Endothelial cell (in vitro differentiated cells): ENCODE measurements at regions not wholly inside any gene's neighbourhood (a gene's known extent, or its start where the extent isn't known, plus 50 kb on each side); places are given as distances from the start of the nearest gene placed in this dataset.

Source experiments
- DNase-seq: peaks from one replicate; pipeline ENCODE4 v3.0.0; 2021; ENCODE audit warnings: low spot score
- H3K27ac Mint-ChIP-seq: one replicate; pipeline ENCODE4 v1.8.0; 2021; ENCODE audit warnings: mixed read lengths, inconsistent platforms; ENCODE audit not compliant: unreplicated experiment
- H3K27me3 Mint-ChIP-seq: one replicate; pipeline ENCODE4 v1.8.0; 2021; ENCODE audit warnings: mild to moderate bottlenecking, moderate library complexity, mixed read lengths, inconsistent platforms; ENCODE audit not compliant: unreplicated experiment
- H3K36me3 Mint-ChIP-seq: one replicate; pipeline ENCODE4 v1.8.0; 2021; ENCODE audit warnings: mild to moderate bottlenecking, low read depth, mixed read lengths, inconsistent platforms; ENCODE audit not compliant: unreplicated experiment
- H3K4me1 Mint-ChIP-seq: one replicate; pipeline ENCODE4 v1.8.0; 2021; ENCODE audit warnings: mild to moderate bottlenecking, mixed read lengths, inconsistent platforms; ENCODE audit not compliant: unreplicated experiment
- H3K4me3 Mint-ChIP-seq: one replicate; pipeline ENCODE4 v1.8.0; 2021; ENCODE audit warnings: mild to moderate bottlenecking, mixed read lengths, inconsistent platforms; ENCODE audit not compliant: unreplicated experiment
- H3K9me3 Mint-ChIP-seq: one replicate; pipeline ENCODE4 v1.8.0; 2021; ENCODE audit warnings: mixed read lengths, inconsistent platforms; ENCODE audit not compliant: unreplicated experiment
- TF ChIP-seq, protein P1 (sequence below): fragments of 200-600 bp; sonication (generic); IDR thresholded peaks from one replicate; pipeline ENCODE4 v1.5.0; 2021; ENCODE audit warnings: antibody characterized with exemption; ENCODE audit not compliant: unreplicated experiment

DNA sequence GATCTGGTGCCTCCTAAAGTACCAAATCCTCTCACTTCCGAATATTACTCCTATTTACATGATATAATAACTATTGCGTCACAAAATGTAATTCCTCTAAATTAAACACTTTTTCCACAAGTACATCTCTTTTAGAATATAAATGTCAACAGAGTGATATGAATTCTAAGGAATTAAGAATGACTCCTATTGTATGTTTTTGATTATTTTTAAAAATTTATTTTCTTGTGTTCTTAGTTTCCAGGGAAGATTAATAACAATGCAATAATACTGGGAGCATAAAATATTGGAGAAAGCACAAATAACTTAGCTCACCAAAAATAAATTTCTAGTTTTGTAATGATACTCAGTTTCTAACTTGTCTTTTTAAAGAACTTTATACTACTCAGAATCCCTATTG, 184.9 kb downstream of the PCDH18 start:
- no peaks in the 10 kb centered on the region for H3K4me1 Mint-ChIP-seq

GRCh38 chr4:137345597-137345996, 186.7 kb downstream of the PCDH18 start:
- DNase-seq: no peak
- Mint-ChIP-seq H3K36me3 (no peaks in the 10 kb centered on the region), H3K27ac (no peak overlapping the region), H3K4me3 (no peak overlapping the region), H3K4me1 (no peaks in the 10 kb centered on the region), H3K27me3 (no peaks in the 10 kb centered on the region), H3K9me3 (no peaks in the 10 kb centered on the region)
- TF ChIP-seq, protein P1, sequence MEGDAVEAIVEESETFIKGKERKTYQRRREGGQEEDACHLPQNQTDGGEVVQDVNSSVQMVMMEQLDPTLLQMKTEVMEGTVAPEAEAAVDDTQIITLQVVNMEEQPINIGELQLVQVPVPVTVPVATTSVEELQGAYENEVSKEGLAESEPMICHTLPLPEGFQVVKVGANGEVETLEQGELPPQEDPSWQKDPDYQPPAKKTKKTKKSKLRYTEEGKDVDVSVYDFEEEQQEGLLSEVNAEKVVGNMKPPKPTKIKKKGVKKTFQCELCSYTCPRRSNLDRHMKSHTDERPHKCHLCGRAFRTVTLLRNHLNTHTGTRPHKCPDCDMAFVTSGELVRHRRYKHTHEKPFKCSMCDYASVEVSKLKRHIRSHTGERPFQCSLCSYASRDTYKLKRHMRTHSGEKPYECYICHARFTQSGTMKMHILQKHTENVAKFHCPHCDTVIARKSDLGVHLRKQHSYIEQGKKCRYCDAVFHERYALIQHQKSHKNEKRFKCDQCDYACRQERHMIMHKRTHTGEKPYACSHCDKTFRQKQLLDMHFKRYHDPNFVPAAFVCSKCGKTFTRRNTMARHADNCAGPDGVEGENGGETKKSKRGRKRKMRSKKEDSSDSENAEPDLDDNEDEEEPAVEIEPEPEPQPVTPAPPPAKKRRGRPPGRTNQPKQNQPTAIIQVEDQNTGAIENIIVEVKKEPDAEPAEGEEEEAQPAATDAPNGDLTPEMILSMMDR: no peak

More for the DNA sequence above, 184.9 kb downstream of the PCDH18 start:
- Mint-ChIP-seq H3K9me3 (no peaks in the 10 kb centered on the region), H3K36me3 (no peaks in the 10 kb centered on the region), H3K4me3 (no peak overlapping the region), H3K27ac (no peak overlapping the region), H3K27me3 (no peaks in the 10 kb centered on the region)
- DNase-seq: no peak
- TF ChIP-seq, protein P1: no peak

- H3K9me3 Mint-ChIP-seq: no peaks in the 10 kb centered on the region
- H3K27me3 Mint-ChIP-seq: no peaks in the 10 kb centered on the region
- no peak overlapping the region for H3K27ac Mint-ChIP-seq
- TF ChIP-seq, protein P1: no peak
- H3K4me1 Mint-ChIP-seq: no peaks in the 10 kb centered on the region
- H3K4me3 Mint-ChIP-seq: no peak overlapping the region
- no peak for DNase-seq
- no peaks in the 10 kb centered on the region for H3K36me3 Mint-ChIP-seq
Measured at GRCh38 chr4:137343221-137343620, 189.1 kb downstream of the PCDH18 start.

DNA sequence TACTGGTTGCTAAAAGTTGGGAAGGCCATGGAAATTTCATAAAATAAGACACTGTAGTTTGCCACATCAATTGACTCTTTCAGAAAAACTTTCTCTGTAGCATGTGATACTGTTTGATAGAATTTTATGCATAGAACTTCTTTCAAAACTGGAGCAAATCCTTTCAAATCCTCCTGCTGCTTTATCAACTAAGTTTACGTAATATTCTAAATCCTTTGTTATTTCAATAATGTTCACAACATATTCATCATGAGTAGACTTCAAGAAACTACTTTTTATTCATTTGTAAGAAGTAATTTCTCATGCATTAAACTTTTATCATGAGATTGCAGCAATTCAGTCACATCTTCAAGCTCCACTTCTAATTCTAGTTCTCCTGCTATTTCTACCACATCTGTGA, 199.3 kb downstream of the PCDH18 start:
- Mint-ChIP-seq H3K9me3 (no peaks in the 10 kb centered on the region), H3K4me3 (no peak overlapping the region), H3K36me3 (no peaks in the 10 kb centered on the region), H3K27ac (no peak overlapping the region), H3K27me3 (no peaks in the 10 kb centered on the region), H3K4me1 (no peaks in the 10 kb centered on the region)
- TF ChIP-seq, protein P1: no peak
- no peak for DNase-seq

DNA sequence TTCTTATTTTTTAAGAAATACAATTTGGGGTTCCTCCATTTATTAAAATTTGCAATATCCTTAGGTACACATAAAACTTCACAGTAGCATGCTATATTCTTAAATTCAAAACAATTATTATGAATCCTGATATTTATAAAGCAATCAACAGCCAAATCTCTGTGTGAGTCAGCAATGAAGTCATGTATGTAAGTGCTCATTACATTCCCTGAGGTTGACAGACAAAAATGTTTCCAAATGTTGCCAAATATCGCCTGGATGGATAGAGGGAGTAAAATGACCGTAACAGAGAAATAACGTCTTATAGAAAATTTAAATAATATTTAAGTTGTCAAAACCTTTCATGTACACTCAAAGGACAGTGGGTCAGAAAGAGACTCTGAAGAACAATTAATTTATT, 220.0 kb downstream of the PCDH18 start:
- no peak for DNase-seq

More for the DNA sequence above, 220.0 kb downstream of the PCDH18 start:
- no peaks in the 10 kb centered on the region for H3K27me3 Mint-ChIP-seq
- no peak overlapping the region for H3K4me3 Mint-ChIP-seq
- TF ChIP-seq, protein P1: no peak
- H3K36me3 Mint-ChIP-seq: no peaks in the 10 kb centered on the region
- H3K27ac Mint-ChIP-seq: no peak overlapping the region
- H3K4me1 Mint-ChIP-seq: no peaks in the 10 kb centered on the region
- H3K9me3 Mint-ChIP-seq: no peaks in the 10 kb centered on the region
